Cardiac muscle cell (in vitro differentiated cells and primary cell): ENCODE measurements at regions not wholly inside any gene's neighbourhood (a gene's known extent, or its start where the extent isn't known, plus 50 kb on each side); places are given as distances from the start of the nearest gene placed in this dataset.

ENCODE experiments used
- DNase-seq, 2 donors: peaks; one replicate each; pipeline versions ENCODE4 v3.0.0 to v3.0.0-alpha.2; 2010 to 2017; ENCODE audit warnings: low read depth in 1 of 2, low spot score in 1 of 2
- H3K27ac ChIP-seq: fragments of 200-600 bp; sonication (generic); 2 replicates; pipeline ENCODE4 v1.5.1; 2016
- H3K27me3 ChIP-seq: fragments of 200-600 bp; sonication (generic); 2 replicates; pipeline ENCODE4 v1.6.0; 2016; ENCODE audit warnings: control low read depth
- H3K36me3 ChIP-seq: fragments of 200-600 bp; sonication (generic); 2 replicates; pipeline ENCODE4 v1.5.1; 2016; ENCODE audit warnings: control low read depth
- H3K4me1 ChIP-seq: fragments of 200-600 bp; sonication (generic); 2 replicates; pipeline ENCODE4 v1.8.1; 2017; ENCODE audit warnings: low read depth, mild to moderate bottlenecking, mixed run types
- H3K4me3 ChIP-seq: fragments of 200-600 bp; sonication (generic); 2 replicates; pipeline ENCODE4 v1.5.1; 2016; ENCODE audit warnings: mild to moderate bottlenecking
- H3K9me3 ChIP-seq: fragments of 200-600 bp; sonication (generic); 2 replicates; pipeline ENCODE4 v1.5.1; 2017; ENCODE audit warnings: low read depth, mild to moderate bottlenecking, control low read depth
- TF ChIP-seq, protein P1 (sequence below): IDR thresholded peaks from 2 replicates; pipeline ENCODE4 v1.5.1; 2012; ENCODE audit warnings: low read depth, mild to moderate bottlenecking, low read length

GRCh38 chr2:236334122-236334876, 70.1 kb upstream of the ASB18 start:
- DNase-seq: no peak
- Histone ChIP-seq H3K9me3 (no peaks in the 10 kb centered on the region), H3K27ac (no peak overlapping the region), H3K4me1 (no peaks in the 10 kb centered on the region), H3K4me3 (no peak overlapping the region), H3K27me3 (no peaks in the 10 kb centered on the region), H3K36me3 (no peaks in the 10 kb centered on the region)
- TF ChIP-seq, protein P1, sequence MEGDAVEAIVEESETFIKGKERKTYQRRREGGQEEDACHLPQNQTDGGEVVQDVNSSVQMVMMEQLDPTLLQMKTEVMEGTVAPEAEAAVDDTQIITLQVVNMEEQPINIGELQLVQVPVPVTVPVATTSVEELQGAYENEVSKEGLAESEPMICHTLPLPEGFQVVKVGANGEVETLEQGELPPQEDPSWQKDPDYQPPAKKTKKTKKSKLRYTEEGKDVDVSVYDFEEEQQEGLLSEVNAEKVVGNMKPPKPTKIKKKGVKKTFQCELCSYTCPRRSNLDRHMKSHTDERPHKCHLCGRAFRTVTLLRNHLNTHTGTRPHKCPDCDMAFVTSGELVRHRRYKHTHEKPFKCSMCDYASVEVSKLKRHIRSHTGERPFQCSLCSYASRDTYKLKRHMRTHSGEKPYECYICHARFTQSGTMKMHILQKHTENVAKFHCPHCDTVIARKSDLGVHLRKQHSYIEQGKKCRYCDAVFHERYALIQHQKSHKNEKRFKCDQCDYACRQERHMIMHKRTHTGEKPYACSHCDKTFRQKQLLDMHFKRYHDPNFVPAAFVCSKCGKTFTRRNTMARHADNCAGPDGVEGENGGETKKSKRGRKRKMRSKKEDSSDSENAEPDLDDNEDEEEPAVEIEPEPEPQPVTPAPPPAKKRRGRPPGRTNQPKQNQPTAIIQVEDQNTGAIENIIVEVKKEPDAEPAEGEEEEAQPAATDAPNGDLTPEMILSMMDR: no peak

GRCh38 chr2:236335696-236336574, 71.7 kb upstream of the ASB18 start:
- TF ChIP-seq, protein P1: no peak
- Histone ChIP-seq H3K36me3 (no peaks in the 10 kb centered on the region), H3K4me1 (no peaks in the 10 kb centered on the region), H3K9me3 (no peaks in the 10 kb centered on the region), H3K27me3 (no peaks in the 10 kb centered on the region), H3K27ac (no peak overlapping the region), H3K4me3 (no peak overlapping the region)
- DNase-seq: no peak

DNA sequence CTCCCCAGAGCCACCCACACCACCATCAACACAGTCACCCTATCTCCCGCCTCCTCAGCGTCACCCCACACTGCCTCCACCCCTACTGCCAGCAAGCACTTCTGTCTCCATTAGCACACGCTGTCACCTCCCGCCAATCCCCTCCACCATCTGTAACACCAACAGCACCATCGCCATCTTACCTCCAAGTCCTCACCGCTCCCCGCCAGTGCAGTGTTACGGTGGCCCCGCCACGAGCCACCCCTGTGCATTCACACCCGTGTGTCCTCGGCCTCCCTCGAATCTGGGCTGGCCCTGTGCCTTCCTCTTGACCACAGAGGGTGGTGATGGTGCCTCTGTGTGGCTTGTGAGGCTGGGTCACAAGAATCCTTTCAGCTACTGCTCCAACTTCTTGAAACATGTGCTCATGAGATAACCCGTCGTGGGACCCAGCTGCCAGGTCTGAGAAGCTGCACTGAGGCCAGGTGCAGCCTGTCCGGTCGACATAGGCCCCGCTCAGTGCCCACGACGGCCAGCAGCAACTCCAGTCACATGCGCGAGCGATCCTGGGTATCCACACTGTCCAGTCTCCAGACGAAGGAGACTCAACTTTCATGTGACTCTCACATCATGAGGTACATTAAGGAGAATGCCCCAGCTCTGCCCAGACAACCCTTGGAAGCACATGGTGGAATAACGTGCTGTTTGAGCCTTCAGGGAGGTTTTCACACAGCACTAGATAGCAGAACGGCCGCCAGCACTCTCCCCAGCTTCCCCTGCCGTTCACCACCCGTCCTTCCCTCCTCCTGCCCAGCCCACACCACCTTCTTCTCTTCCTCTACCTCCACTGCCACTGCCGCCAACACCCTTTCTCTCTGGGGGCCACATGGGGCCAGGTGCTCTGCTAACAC, 72.6 kb upstream of the ASB18 start:
- Histone ChIP-seq H3K4me3 (no peak overlapping the region), H3K4me1 (no peaks in the 10 kb centered on the region), H3K9me3 (no peaks in the 10 kb centered on the region), H3K36me3 (no peaks in the 10 kb centered on the region), H3K27ac (no peak overlapping the region), H3K27me3 (no peaks in the 10 kb centered on the region)
- TF ChIP-seq, protein P1: no peak
- DNase-seq: no peak

- Histone ChIP-seq H3K4me1 (no peaks in the 10 kb centered on the region), H3K27me3 (no peaks in the 10 kb centered on the region), H3K36me3 (no peaks in the 10 kb centered on the region), H3K9me3 (no peaks in the 10 kb centered on the region), H3K4me3 (no peak overlapping the region), H3K27ac (no peak overlapping the region)
- no peak for DNase-seq
- TF ChIP-seq, protein P1: no peak
Measured at GRCh38 chr2:236337465-236338325, 73.5 kb upstream of the ASB18 start.
